ENCODE measurements at regions not wholly inside any gene's neighbourhood (a gene's known extent, or its start where the extent isn't known, plus 50 kb on each side); places are given as distances from the start of the nearest gene placed in this dataset.
"Not testable (repeated sequence)": the region's sequence is repeated elsewhere in the genome, so short reads cannot be mapped to it uniquely, and the experiment has no call there.

DNA sequence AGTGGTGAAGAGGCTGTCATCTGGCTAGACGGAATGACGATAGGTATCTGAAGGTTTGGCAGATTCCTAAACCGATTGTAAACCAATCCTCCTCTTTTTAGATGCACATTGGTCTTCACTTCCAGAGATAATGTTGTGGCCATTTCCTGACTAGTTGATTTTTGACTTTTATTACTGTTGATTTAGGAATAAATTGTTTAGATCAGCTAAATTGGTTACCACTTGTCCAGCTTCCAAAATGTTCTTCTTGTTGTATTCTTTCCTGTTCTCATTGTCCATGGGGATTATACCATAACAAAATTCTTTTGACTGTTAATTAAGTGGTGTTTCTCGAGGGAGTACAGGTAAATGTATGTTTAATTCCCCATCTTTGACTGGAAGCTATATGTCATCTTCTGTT, 119.7 kb downstream of the MACROH2A1 start:
- no peak for DNase-seq

DNA sequence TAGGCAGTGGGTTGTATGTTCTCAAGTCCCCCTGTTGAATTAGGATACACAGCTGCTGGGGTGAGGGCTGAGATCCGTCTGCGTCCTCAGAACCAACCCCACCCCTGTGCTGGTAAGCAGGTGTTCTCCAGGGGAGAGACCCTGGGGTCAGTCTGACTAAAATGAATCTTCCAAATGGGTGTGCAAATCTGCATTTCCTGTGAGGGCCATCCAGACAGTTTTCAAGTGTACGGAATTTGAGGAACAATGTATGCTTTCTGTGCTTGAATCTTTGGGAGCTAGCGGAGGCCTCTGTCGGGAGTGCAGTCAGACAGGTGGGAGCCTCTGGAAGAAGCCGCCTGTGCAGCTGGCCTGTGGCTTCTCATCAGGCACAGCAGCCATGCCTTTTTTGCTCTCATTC, 122.9 kb downstream of the MACROH2A1 start:
- DNase-seq = no peak

DNA sequence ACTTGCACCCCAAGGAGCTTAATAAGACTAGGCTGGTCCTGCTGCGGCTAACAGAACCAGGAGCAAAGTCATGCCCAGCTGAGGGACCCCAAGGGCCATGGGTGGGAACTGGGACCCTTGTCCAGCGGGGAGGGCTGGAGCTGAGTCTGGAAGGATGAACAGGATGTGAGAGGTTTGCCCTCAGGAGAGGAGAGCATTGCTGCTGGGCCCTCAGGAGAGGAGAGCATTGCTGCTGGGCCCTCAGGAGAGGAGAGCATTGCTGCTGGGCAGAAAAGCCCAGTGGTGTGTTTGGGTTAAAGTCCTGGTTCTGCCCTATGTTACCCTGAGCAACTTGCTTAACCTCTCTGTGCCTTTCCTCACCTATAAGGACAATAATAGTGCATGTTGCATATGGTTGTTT, 125.8 kb downstream of the MACROH2A1 start:
- no peak for DNase-seq

DNA sequence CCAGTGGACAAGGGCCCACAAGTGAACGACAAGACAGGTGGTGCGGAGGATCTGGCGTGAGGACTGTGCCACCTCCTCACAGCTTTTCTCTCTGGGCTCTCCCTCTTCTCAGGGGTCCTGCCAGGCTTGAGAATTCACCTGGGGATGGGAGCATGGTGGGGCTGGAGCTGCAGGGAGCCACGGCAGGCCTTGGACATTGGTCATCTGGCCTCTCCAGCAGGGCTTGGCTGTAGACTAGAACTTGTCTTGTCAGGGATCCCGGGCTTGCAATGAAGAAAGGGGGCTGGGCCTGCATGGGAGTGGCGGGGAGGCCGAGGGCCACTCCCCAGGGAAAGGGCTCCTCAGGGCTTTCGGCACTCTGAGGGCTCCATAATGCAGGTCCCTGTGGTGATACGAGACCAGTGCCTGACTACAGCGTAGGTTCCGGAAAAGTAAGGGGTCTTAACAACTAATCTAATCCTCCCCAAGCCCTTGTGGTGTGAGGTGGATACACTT, 126.7 kb downstream of the MACROH2A1 start:
- no peak for DNase-seq

DNA sequence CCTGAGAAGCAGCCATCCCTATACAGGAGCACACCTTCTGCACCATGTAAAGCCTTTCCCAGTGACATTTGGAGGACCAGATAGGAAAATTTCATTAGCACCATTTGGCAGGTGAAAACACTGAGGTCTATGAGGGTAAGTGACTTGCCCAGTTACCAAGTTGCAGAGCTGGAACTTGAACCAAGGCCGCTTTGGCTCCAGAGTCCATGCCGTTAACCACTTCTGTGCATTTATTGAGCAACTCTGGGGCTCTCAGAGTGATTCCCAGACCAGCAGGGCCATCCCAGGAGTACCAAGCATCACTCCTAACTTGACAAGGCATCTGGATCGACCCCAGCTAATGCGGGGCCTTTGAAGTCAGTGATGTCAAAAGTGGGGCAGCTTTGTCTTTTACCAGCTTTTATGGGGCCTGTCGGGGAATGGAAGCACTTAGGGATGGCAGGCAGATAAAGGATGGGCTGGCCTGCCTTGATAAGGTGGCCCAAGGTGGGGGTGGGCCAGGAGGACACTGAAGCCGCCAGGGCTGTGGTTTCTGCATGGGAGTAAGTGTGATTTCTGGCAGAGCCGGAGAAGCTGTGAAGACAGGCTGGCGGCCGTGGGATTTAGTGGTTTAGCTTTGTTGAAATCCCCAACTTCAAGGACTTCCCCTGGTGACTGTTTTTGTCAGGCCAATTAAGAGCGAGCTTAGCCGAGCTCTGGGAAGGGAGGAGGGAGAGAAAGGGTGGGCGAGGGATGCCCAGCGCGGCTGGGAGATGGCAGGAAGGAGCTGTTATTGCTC, 127.3 kb downstream of the MACROH2A1 start:
- no peak for DNase-seq

DNA sequence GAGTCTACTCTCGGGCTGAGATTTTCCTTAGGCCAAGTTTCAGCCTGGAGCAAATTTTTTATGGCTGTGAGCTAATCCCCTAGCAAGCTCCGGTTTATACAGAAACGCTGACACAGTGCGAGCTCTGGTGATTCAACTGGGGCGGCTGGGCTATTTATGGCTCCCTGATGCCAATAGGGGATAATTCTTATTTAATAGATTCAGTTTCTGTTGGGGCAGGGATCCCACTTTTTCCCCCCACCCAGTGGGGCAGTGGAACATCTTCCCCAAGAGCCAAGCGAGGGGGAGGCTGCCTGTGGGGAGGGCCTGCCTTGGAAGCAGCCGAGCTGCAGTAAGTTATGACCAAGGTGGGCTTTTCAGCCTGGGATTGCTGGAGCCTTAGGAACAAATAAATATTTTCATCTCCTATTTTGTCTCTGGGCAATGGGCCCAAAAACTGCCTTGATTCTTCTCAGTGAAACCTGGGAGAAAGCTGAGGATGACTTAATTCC, 129.1 kb downstream of the MACROH2A1 start:
- DNase-seq = no peak

DNA sequence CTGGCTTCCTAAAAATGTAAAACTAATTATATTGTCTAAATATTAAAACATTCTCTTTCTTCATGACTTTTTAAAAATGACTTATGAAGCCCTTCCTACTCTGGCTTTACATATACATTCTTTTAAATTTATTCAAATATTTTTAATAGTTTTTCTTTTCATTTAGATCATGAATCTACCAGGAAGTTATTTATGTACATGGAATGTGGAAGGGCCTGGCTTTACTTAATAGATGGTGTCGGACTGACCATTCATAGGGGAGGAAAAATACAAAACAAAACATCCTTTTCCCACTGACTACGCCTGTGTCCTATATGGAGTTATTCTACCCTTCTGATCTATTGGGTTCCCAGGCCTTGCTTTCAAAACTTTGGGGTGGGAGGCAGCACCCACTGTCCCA, 129.8 kb downstream of the MACROH2A1 start:
- DNase-seq = no peak

DNA sequence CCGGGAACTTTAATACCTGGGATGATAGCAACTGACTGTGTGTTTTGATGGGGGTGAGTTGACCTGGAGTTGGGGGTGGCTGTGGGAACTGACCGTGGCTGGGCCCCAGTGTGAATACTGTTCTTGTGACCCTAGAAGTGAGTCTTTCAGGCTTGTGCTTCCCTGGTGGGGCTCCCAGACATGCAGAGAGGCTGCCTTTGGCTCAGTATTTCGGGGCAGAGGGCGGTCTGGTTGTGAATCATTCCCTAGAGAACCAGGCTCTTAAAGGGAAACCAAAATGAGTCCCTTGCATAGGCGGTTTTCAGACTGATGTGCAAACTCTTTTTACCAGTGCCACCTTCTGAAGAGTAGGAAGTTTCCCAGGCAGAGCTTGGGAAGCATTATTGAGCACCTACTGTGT, 132.1 kb downstream of the MACROH2A1 start:
- DNase-seq = no peak

DNA sequence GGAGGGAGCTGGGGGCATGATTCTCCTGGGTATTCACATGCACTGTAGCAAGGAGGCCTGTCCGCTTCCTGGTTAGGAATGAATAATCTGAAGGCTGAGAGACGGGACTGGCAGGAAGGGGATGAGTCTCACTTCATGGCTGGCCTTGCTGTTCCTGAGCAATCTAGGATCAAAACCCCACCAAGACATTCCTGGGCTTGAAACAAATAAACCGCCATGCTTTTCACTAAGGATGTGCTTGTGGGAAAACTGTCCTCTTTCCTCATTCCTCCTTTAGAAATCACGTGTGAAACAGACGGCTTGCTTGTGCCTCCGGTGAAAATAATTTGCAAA, 132.8 kb downstream of the MACROH2A1 start:
- DNase-seq = no peak

DNA sequence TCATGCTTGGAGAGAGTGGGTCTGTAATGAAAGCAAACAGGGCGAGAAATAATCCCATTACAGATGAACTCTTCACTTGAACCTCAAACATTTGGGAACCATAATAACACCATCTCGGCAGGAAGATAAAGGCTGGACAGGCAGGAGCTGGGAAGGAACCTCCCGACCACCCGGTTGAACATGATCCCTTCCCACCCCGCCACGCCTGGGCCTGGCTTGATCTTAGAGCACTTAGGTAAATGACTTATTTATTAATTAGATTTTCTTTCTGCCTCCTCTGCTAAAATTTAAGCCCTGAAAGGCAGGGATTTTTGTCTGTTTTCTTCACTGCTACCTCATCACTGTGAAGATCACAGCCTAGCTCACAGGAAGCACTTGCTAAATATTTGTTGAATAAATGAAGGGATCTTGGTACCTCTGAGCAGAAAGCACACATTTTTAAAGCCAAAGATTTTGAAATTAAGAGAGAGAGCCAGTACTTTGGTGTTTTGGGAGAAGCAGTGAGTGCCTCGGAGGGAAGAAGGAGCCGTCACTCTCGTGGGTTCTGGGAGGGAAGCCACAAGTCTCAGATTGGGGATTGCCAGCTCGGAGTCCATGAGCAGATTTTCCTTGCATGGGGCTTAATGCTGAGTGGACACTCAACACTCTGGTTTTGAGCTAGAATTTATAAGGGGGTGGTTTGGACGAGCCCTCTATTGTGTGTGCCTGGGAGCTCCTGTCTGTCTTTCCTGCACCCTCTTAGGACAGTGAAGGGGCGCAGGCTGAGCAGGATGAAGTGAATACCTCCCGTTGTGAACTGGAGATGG, 133.3 kb downstream of the MACROH2A1 start:
- DNase-seq = no peak

DNA sequence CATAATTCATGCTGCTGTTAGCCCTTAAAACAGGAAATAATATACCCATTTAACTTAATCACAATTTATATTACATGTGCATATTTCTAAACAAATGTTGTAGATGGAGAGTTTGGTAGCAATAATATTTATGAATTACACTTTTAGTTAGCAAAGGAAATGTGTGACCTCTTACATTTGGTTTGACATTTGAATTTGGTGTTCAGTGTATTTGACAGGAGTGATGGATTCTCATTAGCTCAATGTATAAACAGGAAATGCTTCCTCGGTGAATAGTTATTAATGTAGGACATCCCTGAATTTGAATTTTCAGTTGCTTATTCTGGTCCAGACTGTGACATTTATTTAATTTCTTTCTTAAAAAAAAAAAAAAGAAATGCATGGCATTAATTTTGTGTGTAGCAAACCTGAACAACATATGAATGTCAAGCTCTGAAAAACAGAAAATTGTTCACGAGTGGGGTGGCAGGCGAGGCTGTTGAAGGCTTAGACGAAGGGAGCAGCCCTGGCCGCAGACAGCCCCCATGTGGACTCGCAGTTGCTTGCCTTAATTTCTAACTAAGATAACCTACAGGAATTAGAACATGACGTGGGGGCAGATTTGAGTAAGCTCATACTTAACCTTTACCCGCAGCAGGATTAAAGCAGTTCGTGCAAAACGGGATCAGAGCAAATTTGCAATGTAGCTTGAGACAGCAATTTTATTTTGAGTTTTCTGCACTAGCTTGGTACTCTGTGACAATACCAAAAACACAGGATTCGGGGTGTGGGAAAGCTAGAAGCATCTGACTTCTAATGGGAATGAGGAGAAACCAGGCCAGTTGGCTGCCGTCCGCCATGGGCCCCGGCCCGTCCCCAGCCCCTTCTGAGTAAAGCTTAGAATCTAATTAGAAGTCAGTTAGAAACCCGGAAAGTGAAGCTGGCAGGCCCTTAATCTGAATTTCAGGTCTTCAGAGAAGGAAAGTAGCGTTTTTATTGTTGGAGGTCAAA, 134.3 kb downstream of the MACROH2A1 start:
- DNase-seq = no peak

DNA sequence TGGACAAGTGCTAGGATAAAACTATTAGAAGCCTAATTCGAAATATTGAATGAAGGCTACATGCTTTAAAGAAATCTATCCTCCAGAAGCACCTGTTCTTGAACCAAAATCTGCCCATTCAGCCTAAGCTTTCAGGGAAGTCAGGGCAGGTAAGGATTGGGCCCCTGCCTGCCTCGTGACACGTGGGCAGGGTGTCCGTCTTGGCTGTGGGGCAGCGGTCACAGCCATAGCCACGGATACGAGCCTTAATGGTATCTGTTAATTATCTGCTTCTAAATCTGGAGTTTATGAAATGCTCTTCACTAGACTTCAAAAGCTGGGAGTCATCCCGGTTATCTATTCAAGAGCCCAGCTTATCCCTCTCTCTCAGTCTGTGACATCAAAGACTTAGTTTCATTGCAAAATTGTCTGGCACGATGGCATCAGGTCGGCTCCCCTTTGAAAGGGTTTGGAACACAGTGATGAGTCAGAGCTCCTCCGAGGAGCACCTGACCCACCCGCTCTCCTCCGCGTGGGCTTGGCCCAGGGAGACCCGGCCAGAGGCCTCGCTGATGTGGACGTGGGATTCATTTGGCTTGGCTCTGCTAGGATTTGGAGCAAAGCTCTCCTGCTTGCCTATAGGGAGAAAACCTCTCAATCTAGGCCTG, 135.9 kb downstream of the MACROH2A1 start:
- no peak for DNase-seq

DNA sequence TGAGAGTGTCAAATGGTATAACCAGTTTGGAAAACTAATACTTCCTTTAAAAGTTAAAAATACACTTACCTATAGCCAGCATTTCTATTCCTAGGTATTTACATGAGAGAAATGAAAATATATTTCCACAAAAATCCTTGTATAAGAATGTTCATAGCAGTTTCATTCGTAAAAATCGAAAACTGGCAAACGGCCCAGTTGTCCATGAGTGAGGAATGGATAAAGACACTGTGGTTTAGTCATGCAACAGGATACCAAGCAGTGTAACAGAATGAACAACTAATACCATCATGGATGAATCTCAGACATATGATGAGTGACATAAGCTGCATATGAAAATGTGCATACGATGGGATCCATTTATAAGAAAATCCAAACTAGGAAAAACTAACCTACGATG, 136.7 kb downstream of the MACROH2A1 start:
- no peak for DNase-seq

DNA sequence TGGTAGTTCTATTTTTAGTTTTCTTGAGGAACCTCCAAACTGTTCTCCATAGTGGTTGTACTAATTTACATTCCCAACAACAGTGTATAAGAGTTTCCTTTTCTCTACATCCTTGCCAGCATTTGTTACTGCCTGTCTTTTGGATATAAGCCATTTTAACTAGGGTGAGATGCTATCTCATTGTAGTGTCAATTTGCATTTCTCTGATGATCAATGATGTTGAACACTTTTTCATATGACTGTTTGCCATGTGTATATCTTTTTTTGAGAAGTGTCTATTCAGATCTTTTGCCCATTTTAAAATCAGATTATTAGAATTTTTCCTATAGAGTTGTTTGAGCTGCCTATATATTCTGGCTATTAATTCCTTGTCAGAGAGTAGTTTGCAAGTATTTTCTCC, 138.9 kb downstream of the MACROH2A1 start:
- not testable (repeated sequence) for DNase-seq

DNA sequence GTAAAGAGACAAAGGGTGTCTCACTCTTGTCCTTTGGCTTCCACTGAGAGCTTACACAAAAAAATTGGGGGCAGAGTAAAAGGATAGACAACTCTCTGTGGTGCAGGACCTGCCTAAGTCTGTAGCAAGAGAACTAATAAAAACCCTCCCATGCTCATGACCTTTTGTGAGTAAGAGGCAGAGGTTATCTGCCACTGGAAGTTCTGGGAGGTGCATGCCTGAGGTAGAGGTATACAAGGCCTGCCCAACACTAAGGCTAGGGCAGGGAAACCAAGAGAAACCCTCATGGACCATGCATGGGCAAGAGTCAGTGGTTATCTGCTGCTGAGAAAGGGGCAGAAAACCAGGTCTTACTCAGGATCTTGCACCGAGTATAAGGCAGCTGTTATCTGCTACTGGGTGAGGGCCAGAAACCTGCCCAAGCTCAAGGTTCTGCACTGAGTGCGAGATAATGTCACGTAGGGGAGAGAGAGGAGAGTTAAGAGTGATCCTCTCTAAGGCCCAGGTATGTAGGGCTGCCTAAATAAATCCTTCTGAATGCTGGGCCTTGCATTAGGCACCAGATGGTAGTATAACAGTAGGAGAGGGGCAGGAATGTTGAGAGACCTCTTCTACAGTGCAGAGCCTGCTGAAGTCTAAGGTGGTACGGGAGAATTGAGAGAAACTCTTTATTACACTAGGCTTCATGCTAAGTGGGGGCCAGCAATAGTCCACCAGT, 143.4 kb downstream of the MACROH2A1 start:
- no peak for DNase-seq

DNA sequence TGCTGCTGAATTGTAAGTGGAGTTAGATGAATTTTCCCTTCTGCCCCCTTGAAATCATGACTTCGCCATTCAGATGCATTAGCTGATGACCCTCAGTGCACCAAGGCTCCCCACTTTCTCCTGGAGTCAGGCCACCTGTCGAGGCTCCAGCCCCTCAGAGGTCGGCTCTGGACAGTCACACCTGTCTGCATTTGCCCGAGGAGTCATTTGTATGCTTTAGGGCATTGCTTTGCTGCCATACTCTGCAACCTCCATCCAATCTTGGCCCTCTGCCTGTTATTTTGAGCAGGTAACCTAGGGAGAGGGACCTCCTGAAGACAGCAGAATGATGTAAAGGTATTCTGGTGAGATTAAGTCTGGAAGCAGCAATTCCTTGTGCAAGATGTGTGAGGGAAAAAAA, 144.8 kb downstream of the MACROH2A1 start:
- DNase-seq = no peak

DNA sequence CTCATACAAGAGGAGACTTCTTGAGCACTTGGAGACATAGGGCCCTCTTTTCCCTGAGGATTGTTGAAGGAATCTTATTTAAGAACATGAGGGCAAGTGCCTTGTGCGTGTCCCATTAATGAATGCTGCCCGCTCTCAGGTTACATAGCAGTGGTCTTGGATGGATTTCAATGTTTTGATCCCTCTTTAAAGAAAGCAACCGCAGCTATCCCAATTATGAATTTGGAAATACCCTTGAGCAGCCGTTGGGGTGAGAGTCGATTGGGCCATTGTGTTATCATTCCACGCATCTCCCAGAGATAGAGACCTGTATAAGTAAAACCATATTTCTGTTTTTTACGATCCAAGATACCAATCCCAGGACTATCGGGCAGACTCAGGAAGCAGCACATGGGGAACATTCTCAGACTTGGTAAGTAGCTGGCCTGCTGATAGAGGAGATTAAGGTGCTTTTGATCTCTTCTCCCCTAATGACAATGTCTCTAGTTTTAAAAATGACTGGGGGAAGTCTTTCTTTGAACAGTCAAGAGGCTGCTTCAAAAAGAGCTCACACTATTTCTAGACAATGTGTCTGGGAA, 145.3 kb downstream of the MACROH2A1 start:
- no peak for DNase-seq

DNA sequence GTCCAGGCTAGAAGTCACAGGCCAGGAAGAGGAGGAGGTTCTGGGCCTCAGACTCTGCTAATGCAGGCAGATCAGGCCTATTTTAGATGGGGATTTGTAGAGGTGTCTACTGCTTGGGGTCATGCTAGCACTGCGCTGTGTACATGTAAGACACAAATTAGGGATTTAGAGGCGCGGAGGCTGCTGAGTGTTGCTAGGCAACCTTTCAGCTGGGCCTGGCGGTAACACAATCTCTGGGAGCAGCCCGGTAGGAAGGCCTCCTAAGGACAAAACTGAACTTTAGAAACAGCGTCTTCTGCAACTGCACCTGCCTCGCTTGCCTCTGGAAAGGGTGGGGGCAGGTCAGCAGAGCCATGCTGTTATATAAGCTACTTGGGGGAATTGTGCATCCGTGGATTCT, 147.9 kb downstream of the MACROH2A1 start:
- no peak for DNase-seq

DNA sequence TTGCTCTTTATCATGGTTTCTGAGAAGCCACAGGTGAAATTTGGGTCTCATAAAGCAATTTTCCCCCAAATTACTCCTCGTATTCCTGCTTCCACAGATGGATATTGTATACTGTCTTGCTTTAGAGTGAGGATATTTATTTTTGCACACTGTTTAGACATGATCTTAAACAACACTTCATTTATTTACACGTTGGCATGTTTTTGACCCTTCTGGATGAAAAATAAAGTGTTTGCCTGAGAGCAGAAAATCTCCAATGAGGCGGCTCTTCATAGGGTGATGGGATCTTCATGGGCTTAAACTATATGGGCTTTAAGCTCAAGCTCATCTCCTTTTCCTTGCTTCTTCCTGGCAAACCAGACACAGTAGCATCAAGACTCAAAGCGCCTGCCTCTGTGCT, 148.4 kb downstream of the MACROH2A1 start:
- DNase-seq = no peak

DNA sequence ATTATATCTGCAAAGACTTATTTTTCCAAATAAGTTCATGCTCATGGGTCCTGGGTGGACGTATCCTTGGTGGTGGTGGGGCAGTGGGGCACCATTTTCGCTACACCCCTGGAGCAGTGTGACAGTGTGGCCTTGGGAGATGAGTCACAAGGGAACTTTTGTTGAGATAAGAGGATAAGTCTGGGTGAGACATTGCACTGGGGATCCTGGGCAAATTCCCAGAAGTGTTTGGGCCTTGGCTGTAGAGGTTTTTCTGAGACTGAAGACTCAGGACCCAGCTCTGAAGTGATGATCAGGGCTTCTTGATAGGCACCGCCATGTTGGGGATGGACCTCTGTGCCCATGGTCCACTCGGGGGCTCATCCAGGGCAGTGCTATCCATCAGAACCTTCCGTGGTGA, 149.4 kb downstream of the MACROH2A1 start:
- no peak for DNase-seq

DNA sequence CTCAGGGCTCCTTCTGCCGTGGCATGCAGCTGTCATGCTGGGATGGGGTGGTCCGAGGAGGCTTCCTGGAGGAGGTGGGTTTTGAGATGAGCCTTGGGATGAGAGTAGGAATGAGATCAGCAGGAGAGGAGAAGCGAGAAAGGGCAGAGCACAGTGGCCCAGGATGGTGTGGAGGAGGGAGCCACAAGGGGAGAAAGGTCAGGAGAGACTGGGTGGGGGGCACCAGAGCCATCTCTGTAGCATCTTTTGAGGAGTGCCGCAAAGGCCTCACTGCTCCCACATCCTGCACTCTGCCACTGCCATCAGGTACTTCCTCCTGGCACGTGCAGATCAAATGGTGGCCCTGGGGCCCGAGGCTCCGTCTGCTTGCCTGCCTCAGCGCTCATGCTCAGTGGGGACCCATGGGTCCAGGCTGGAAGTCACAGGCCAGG, 150.2 kb downstream of the MACROH2A1 start:
- DNase-seq = no peak
